ENCODE measurements at regions not wholly inside any gene's neighbourhood (a gene's known extent, or its start where the extent isn't known, plus 50 kb on each side); places are given as distances from the start of the nearest gene placed in this dataset.

GRCh38 chr3:144229330-144229729 is 257.7 kb downstream of the DIPK2A start:
- DNase-seq (ENCODE audit: low read depth in 2 of 2) = no peak

GRCh38 chr3:144229953-144230352 is 258.3 kb downstream of the DIPK2A start:
- DNase-seq (ENCODE audit: low read depth in 2 of 2) = no peak

GRCh38 chr3:144235489-144235888 is 263.9 kb downstream of the DIPK2A start:
- DNase-seq (ENCODE audit: low read depth in 2 of 2) = no peak

GRCh38 chr3:144237351-144237750 is 265.7 kb downstream of the DIPK2A start:
- no peak for DNase-seq (ENCODE audit: low read depth in 2 of 2)

GRCh38 chr3:144241404-144241803 is 269.8 kb downstream of the DIPK2A start:
- DNase-seq (ENCODE audit: low read depth in 2 of 2) = no peak

GRCh38 chr3:144242747-144243146 is 271.1 kb downstream of the DIPK2A start:
- no peak for DNase-seq (ENCODE audit: low read depth in 2 of 2)

- DNase-seq (ENCODE audit: low read depth in 2 of 2) = no peak
These were observed 273.0 kb downstream of the DIPK2A start for GRCh38 chr3:144244662-144245061.

- DNase-seq (ENCODE audit: low read depth in 2 of 2) = no peak
These were observed 281.3 kb downstream of the DIPK2A start for GRCh38 chr3:144252896-144253295.

- no peak for DNase-seq (ENCODE audit: low read depth in 2 of 2)
These were observed 285.8 kb downstream of the DIPK2A start for GRCh38 chr3:144257381-144257780.

GRCh38 chr3:144259267-144259666 is 287.6 kb downstream of the DIPK2A start:
- no peak for DNase-seq (ENCODE audit: low read depth in 2 of 2)

GRCh38 chr3:144263706-144264105 is 292.1 kb downstream of the DIPK2A start:
- no peak for DNase-seq (ENCODE audit: low read depth in 2 of 2)

GRCh38 chr3:144264350-144264749 is 292.7 kb downstream of the DIPK2A start:
- no peak for DNase-seq (ENCODE audit: low read depth in 2 of 2)

- no peak for DNase-seq (ENCODE audit: low read depth in 2 of 2)
These were observed 293.2 kb downstream of the DIPK2A start for GRCh38 chr3:144264794-144265193.

- DNase-seq (ENCODE audit: low read depth in 2 of 2) = no peak
These were observed 294.0 kb downstream of the DIPK2A start for GRCh38 chr3:144265542-144266100.

- DNase-seq (ENCODE audit: low read depth in 2 of 2) = no peak
These were observed 298.5 kb downstream of the DIPK2A start for GRCh38 chr3:144270100-144270499.

- DNase-seq (ENCODE audit: low read depth in 2 of 2) = no peak
These were observed 301.1 kb downstream of the DIPK2A start for GRCh38 chr3:144272680-144273079.

GRCh38 chr3:144273601-144274000 is 302.0 kb downstream of the DIPK2A start:
- no peak for DNase-seq (ENCODE audit: low read depth in 2 of 2)

- DNase-seq (ENCODE audit: low read depth in 2 of 2) = no peak
These were observed 303.4 kb downstream of the DIPK2A start for GRCh38 chr3:144275005-144275404.

GRCh38 chr3:144282313-144282712 is 310.7 kb downstream of the DIPK2A start:
- no peak for DNase-seq (ENCODE audit: low read depth in 2 of 2)

- DNase-seq (ENCODE audit: low read depth in 2 of 2) = no peak
These were observed 314.8 kb downstream of the DIPK2A start for GRCh38 chr3:144286235-144286910.

GRCh38 chr3:144287001-144287400 is 315.4 kb downstream of the DIPK2A start:
- no peak for DNase-seq (ENCODE audit: low read depth in 2 of 2)

- DNase-seq (ENCODE audit: low read depth in 2 of 2) = no peak
These were observed 317.4 kb downstream of the DIPK2A start for GRCh38 chr3:144289057-144289456.

GRCh38 chr3:144294659-144295538 is 323.3 kb downstream of the DIPK2A start:
- no peak for DNase-seq (ENCODE audit: low read depth in 2 of 2)

Measured in stimulated activated CD4-positive, alpha-beta T cell treated with anti-CD3 and anti-CD28 coated beads, Interleukin-4, amount 100 ng/mL, for 48 hours (primary cell).